ENCODE measurements at regions not wholly inside any gene's neighbourhood (a gene's known extent, or its start where the extent isn't known, plus 50 kb on each side); places are given as distances from the start of the nearest gene placed in this dataset.

GRCh38 chr2:6679471-6679870 lies 186.2 kb downstream of the CMPK2 start:
- TF ChIP-seq CTCF (IDR thresholded peaks at IDR 0.05) (no peak), EZH2 (IDR thresholded peaks at IDR 0.05; ENCODE audit: borderline replicate concordance, insufficient read depth, low read depth, low read length, poor library complexity, severe bottlenecking) (no peak)
- H3K9me3 ChIP-seq (ENCODE audit: control extremely low read depth in 1 of 3, control insufficient read depth in 2 of 3, insufficient read depth in 1 of 3, low read length in 2 of 3): peaks cover 0 to 3% (median 0%) of the 10 kb centered on the region in 3 donors
- no peak overlapping the region for H3K4me3 Mint-ChIP-seq
- ChIA-PET POLR2A (no interaction called here), CTCF (no interaction called here)
- intact Hi-C loops (cut with micrococcal nuclease): no loop called here
- no peaks in the 10 kb centered on the region for H4K20me1 ChIP-seq (ENCODE audit: control insufficient read depth, insufficient read depth, low read length, poor library complexity, severe bottlenecking)
- no peak overlapping the region for H3K27ac ChIP-seq (ENCODE audit: low read length in 2 of 2)
- H3K4me2 ChIP-seq (replicated peaks; ENCODE audit: low read depth, low read length, poor library complexity, severe bottlenecking): no peak overlapping the region
- no peak overlapping the region for H3K4me3 ChIP-seq (ENCODE audit: control extremely low read depth in 1 of 5, extremely low read depth in 1 of 5, insufficient read depth in 1 of 5, low read depth in 2 of 5, low read length in 4 of 5)
- H3K27ac Mint-ChIP-seq: no peak overlapping the region
- no peak overlapping the region for H3K9ac ChIP-seq (ENCODE audit: low read length)
- no peaks in the 10 kb centered on the region for H3K9me3 Mint-ChIP-seq (ENCODE audit: insufficient read depth)
- no peak overlapping the region for H2AFZ ChIP-seq (ENCODE audit: insufficient read depth, low read depth, low read length, poor library complexity, severe bottlenecking)
- H3K4me1 Mint-ChIP-seq: no peaks in the 10 kb centered on the region
- H3K27me3 Mint-ChIP-seq: peaks cover 3% of the 10 kb centered on the region
- WGBS (ENCODE audit: insufficient coverage): 64% methylated on average over 2 of the region's 2 CpGs
- no peak for DNase-seq
- H3K4me1 ChIP-seq (ENCODE audit: control insufficient read depth in 2 of 2, insufficient read depth in 2 of 2, low read length in 2 of 2): no peaks in the 10 kb centered on the region
- no peaks in the 10 kb centered on the region for H3K36me3 ChIP-seq (replicated peaks in 1 of 2; ENCODE audit: control extremely low read depth in 1 of 2, control insufficient read depth in 1 of 2, extremely low read depth in 1 of 2, insufficient read depth in 2 of 2, low read length in 1 of 2)
- H3K79me2 ChIP-seq (ENCODE audit: control insufficient read depth, insufficient read depth, low read length): no peaks in the 10 kb centered on the region
- peaks cover 0 to 3% (median 0%) of the 10 kb centered on the region in 4 experiments for H3K27me3 ChIP-seq (replicated peaks in 1 of 4; ENCODE audit: control extremely low read depth in 1 of 4, control insufficient read depth in 3 of 4, insufficient read depth in 4 of 4, low read length in 3 of 4)
- no peak for ATAC-seq (ENCODE audit: low read depth)

GRCh38 chr2:6683516-6683915 lies 182.2 kb downstream of the CMPK2 start:
- intact Hi-C loops (cut with micrococcal nuclease): no loop called here
- no peak overlapping the region for H2AFZ ChIP-seq (ENCODE audit: insufficient read depth, low read depth, low read length, poor library complexity, severe bottlenecking)
- ChIA-PET CTCF (interaction anchor here (1.5 kb wide), 1 partner anchor 10 kb away, joined by 3 read pairs; no protein-coding TSS in a partner anchor), POLR2A (no interaction called here)
- no peak overlapping the region for H3K9ac ChIP-seq (ENCODE audit: low read length)
- no peak for DNase-seq
- Mint-ChIP-seq H3K4me3 (no peak overlapping the region), H3K27ac (no peak overlapping the region), H3K9me3 (ENCODE audit: insufficient read depth) (no peaks in the 10 kb centered on the region), H3K27me3 (peaks cover 3% of the 10 kb centered on the region), H3K4me1 (no peaks in the 10 kb centered on the region)
- H3K36me3 ChIP-seq (replicated peaks in 1 of 2; ENCODE audit: control extremely low read depth in 1 of 2, control insufficient read depth in 1 of 2, extremely low read depth in 1 of 2, insufficient read depth in 2 of 2, low read length in 1 of 2): no peaks in the 10 kb centered on the region
- 42% methylated on average over 2 of the region's 3 CpGs for WGBS (ENCODE audit: insufficient coverage)
- peaks cover 0 to 12% (median 0%) of the 10 kb centered on the region in 3 donors for H3K9me3 ChIP-seq (ENCODE audit: control extremely low read depth in 1 of 3, control insufficient read depth in 2 of 3, insufficient read depth in 1 of 3, low read length in 2 of 3)
- no peak overlapping the region for H3K4me2 ChIP-seq (replicated peaks; ENCODE audit: low read depth, low read length, poor library complexity, severe bottlenecking)
- H3K27ac ChIP-seq (ENCODE audit: low read length in 2 of 2): no peak overlapping the region
- TF ChIP-seq EZH2 (IDR thresholded peaks at IDR 0.05; ENCODE audit: borderline replicate concordance, insufficient read depth, low read depth, low read length, poor library complexity, severe bottlenecking) (no peak), CTCF (IDR thresholded peaks at IDR 0.05) (no peak)
- ATAC-seq (ENCODE audit: low read depth): no peak
- H3K79me2 ChIP-seq (ENCODE audit: control insufficient read depth, insufficient read depth, low read length): no peaks in the 10 kb centered on the region
- no peak overlapping the region for H3K4me3 ChIP-seq (ENCODE audit: control extremely low read depth in 1 of 5, extremely low read depth in 1 of 5, insufficient read depth in 1 of 5, low read depth in 2 of 5, low read length in 4 of 5)
- no peaks in the 10 kb centered on the region for H4K20me1 ChIP-seq (ENCODE audit: control insufficient read depth, insufficient read depth, low read length, poor library complexity, severe bottlenecking)
- peaks cover 0 to 3% (median 0%) of the 10 kb centered on the region in 4 experiments for H3K27me3 ChIP-seq (replicated peaks in 1 of 4; ENCODE audit: control extremely low read depth in 1 of 4, control insufficient read depth in 3 of 4, insufficient read depth in 4 of 4, low read length in 3 of 4)
- no peaks in the 10 kb centered on the region for H3K4me1 ChIP-seq (ENCODE audit: control insufficient read depth in 2 of 2, insufficient read depth in 2 of 2, low read length in 2 of 2)

Data from B cell (primary cell).